SHP77 treated with DMSO at 0.1 percent for 48 hours (cell line): ENCODE measurements at regions not wholly inside any gene's neighbourhood (a gene's known extent, or its start where the extent isn't known, plus 50 kb on each side); places are given as distances from the start of the nearest gene placed in this dataset.

Experiments
- DNase-seq: peaks from one replicate; lab custom pipeline; 2025; lab: John Stamatoyannopoulos, UW

- DNase-seq: no peak
Observed at GRCh38 chr3:59339818-59340217, 290.0 kb upstream of the CFAP20DC start.

- no peak for DNase-seq
Observed at GRCh38 chr3:59338934-59339333, 289.1 kb upstream of the CFAP20DC start.

- DNase-seq: no peak
Observed at GRCh38 chr3:59335338-59335737, 285.5 kb upstream of the CFAP20DC start.

- no peak for DNase-seq
Observed at GRCh38 chr3:59334585-59334984, 284.8 kb upstream of the CFAP20DC start.

- DNase-seq: no peak
Observed at GRCh38 chr3:59327376-59327808, 277.6 kb upstream of the CFAP20DC start.

GRCh38 chr3:59326246-59327024, 276.6 kb upstream of the CFAP20DC start:
- DNase-seq: no peak

- DNase-seq: no peak
Observed at GRCh38 chr3:59321881-59322540, 272.2 kb upstream of the CFAP20DC start.

- no peak for DNase-seq
Observed at GRCh38 chr3:59320080-59320479, 270.3 kb upstream of the CFAP20DC start.

- no peak for DNase-seq
Observed at GRCh38 chr3:59319442-59319841, 269.6 kb upstream of the CFAP20DC start.

- no peak for DNase-seq
Observed at GRCh38 chr3:59318881-59319280, 269.1 kb upstream of the CFAP20DC start.

GRCh38 chr3:59317386-59317785, 267.6 kb upstream of the CFAP20DC start:
- DNase-seq: no peak

- no peak for DNase-seq
Observed at GRCh38 chr3:59316688-59317275, 267.0 kb upstream of the CFAP20DC start.

- DNase-seq: no peak
Observed at GRCh38 chr3:59313365-59313764, 263.5 kb upstream of the CFAP20DC start.

GRCh38 chr3:59311231-59311630, 261.4 kb upstream of the CFAP20DC start:
- DNase-seq: no peak

- DNase-seq: no peak
Observed at GRCh38 chr3:59310736-59311135, 260.9 kb upstream of the CFAP20DC start.

GRCh38 chr3:59308684-59309083, 258.9 kb upstream of the CFAP20DC start:
- DNase-seq: no peak

GRCh38 chr3:59308001-59308400, 258.2 kb upstream of the CFAP20DC start:
- no peak for DNase-seq

- DNase-seq: no peak
Observed at GRCh38 chr3:59306436-59306835, 256.6 kb upstream of the CFAP20DC start.

GRCh38 chr3:59304296-59304695, 254.5 kb upstream of the CFAP20DC start:
- DNase-seq: no peak

GRCh38 chr3:59303452-59303851, 253.6 kb upstream of the CFAP20DC start:
- DNase-seq: no peak

- no peak for DNase-seq
Observed at GRCh38 chr3:59302442-59302841, 252.6 kb upstream of the CFAP20DC start.

GRCh38 chr3:59300733-59301132, 250.9 kb upstream of the CFAP20DC start:
- no peak for DNase-seq

- DNase-seq: no peak
Observed at GRCh38 chr3:59299561-59299960, 249.7 kb upstream of the CFAP20DC start.
